Left ventricle myocardium inferior (tissue), 1 donor: ENCODE measurements at regions not wholly inside any gene's neighbourhood (a gene's known extent, or its start where the extent isn't known, plus 50 kb on each side); places are given as distances from the start of the nearest gene placed in this dataset.

ENCODE experiments used
- DNase-seq: peaks from one replicate; pipeline ENCODE4 v3.0.0-alpha.2; 2020
- H3K27ac ChIP-seq: fragments of 200-600 bp; replicated peaks from 2 replicates; pipeline ENCODE4 v1.8.0; 2021
- H3K27me3 ChIP-seq: fragments of 200-600 bp; 2 replicates; pipeline ENCODE4 v1.8.0; 2021; ENCODE audit warnings: low read depth
- H3K36me3 ChIP-seq: fragments of 200-600 bp; 2 replicates; pipeline ENCODE4 v1.8.0; 2021
- H3K4me1 ChIP-seq: fragments of 200-600 bp; 2 replicates; pipeline ENCODE4 v1.8.0; 2021
- H3K4me3 ChIP-seq: fragments of 200-600 bp; 2 replicates; pipeline ENCODE4 v1.8.0; 2021; ENCODE audit warnings: mild to moderate bottlenecking, moderate library complexity
- H3K9me3 ChIP-seq: fragments of 200-600 bp; replicated peaks from 2 replicates; pipeline ENCODE4 v1.8.0; 2021
- intact Hi-C: fragments of 100-400 bp; cut with micrococcal nuclease; formaldehyde crosslinking; loops from one replicate; pipeline ENCODE4 v1.11.0; 2022
- TF ChIP-seq, protein P1 (sequence below): fragments of 200-600 bp; IDR thresholded peaks from 2 replicates; pipeline ENCODE4 v1.8.0; 2021; ENCODE audit warnings: antibody characterized with exemption, mild to moderate bottlenecking, borderline replicate concordance
- donor health status: DM: no; HTN: yes; CAD: no; lungs with severe emphysema.

DNA sequence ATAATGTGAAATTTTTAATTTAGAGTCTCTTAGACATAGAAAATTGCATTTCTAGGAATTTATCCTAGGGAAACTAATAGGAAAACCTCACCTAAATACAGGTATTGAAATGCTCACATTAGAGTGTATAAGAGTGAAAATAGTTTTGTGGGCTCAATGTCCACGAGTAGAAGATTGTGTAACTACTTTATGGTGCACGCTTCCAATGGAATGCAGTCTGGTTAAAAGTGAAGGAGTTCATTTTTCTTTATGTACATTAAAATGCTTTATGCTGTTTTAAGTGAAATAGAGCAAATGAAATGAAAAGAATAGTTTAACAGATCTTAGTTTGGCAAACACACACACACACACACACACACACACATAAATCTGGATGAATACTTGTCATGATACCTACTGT lies 278.2 kb downstream of the USP25 start:
- Histone ChIP-seq H3K4me3 (no peak overlapping the region), H3K9me3 (peaks cover 18% of the 10 kb centered on the region), H3K4me1 (no peaks in the 10 kb centered on the region), H3K27me3 (no peaks in the 10 kb centered on the region), H3K27ac (no peak overlapping the region), H3K36me3 (no peaks in the 10 kb centered on the region)
- TF ChIP-seq, protein P1, sequence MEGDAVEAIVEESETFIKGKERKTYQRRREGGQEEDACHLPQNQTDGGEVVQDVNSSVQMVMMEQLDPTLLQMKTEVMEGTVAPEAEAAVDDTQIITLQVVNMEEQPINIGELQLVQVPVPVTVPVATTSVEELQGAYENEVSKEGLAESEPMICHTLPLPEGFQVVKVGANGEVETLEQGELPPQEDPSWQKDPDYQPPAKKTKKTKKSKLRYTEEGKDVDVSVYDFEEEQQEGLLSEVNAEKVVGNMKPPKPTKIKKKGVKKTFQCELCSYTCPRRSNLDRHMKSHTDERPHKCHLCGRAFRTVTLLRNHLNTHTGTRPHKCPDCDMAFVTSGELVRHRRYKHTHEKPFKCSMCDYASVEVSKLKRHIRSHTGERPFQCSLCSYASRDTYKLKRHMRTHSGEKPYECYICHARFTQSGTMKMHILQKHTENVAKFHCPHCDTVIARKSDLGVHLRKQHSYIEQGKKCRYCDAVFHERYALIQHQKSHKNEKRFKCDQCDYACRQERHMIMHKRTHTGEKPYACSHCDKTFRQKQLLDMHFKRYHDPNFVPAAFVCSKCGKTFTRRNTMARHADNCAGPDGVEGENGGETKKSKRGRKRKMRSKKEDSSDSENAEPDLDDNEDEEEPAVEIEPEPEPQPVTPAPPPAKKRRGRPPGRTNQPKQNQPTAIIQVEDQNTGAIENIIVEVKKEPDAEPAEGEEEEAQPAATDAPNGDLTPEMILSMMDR = no peak
- DNase-seq = no peak
- intact Hi-C loops = no loop called here

DNA sequence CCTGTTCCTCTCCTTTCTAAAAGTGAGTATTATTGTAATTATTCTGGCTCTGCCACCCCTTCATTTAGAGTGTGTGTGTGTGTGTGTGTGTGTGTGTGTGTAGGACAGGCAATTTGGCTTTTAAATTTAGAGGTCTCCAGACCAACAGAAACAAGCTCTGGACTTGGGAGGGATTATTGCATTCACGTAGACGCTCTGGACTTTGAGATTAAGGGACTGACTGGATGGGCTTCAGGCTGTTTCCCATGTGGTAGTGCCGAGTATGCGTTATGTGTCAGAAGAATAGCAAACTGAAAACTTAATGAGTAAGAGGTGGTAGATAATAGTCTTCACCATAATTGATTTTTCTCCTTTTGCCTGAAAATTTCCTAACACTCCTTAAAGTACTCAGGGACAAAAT lies 281.9 kb downstream of the USP25 start:
- Histone ChIP-seq H3K4me3 (no peak overlapping the region), H3K27me3 (no peaks in the 10 kb centered on the region), H3K9me3 (peaks cover 18% of the 10 kb centered on the region), H3K36me3 (no peaks in the 10 kb centered on the region), H3K27ac (no peak overlapping the region), H3K4me1 (no peaks in the 10 kb centered on the region)
- no peak for DNase-seq
- intact Hi-C loops = no loop called here
- TF ChIP-seq, protein P1 = no peak

DNA sequence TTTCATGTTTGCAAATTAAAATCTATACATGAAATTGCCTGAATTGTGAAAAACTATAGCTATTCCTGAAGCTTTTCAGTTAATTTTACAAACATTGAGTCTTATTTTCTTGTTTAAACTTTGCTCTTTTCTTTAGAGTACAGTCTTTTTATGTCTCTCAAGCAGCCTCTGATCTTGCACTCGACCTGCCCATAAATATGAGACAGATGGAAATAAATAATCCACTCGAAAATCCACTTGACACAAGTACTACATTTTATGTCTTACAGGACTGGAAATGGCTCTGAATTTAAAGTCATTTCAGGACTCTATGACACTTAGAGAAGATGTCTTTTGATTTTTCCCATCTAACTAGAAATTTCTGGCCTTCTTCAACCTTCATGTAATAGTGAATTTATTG lies 283.8 kb downstream of the USP25 start:
- DNase-seq = no peak
- no peaks in the 10 kb centered on the region for H3K27me3 ChIP-seq

DNA sequence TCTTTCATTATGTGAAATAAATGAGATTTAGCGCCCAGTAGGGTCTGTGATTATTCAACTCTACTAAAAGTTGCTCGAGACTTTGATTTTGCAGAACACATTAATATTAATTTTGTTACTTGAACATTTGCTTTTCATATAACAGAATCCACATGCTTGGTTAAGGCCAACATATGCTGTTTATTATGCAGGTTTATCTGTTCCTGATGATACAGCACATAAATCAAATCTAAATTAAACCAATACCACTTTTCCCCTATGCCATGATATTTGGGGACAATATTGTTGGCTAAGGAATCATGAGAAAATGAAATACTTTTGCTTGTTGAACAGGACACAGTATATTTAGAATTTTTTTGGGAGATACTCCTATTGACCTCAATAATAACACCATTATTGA lies 291.1 kb downstream of the USP25 start:
- no peaks in the 10 kb centered on the region for H3K4me1 ChIP-seq
- H3K27ac ChIP-seq = no peak overlapping the region
- H3K4me3 ChIP-seq = no peak overlapping the region
- no peaks in the 10 kb centered on the region for H3K9me3 ChIP-seq
- intact Hi-C loops = no loop called here
- H3K27me3 ChIP-seq = no peaks in the 10 kb centered on the region
- TF ChIP-seq, protein P1 = no peak
- no peaks in the 10 kb centered on the region for H3K36me3 ChIP-seq
- no peak for DNase-seq

More for the DNA sequence above, 283.8 kb downstream of the USP25 start:
- intact Hi-C loops = no loop called here
- H3K4me3 ChIP-seq = no peak overlapping the region
- H3K4me1 ChIP-seq = no peaks in the 10 kb centered on the region
- TF ChIP-seq, protein P1 = no peak
- no peaks in the 10 kb centered on the region for H3K36me3 ChIP-seq
- H3K27ac ChIP-seq = no peak overlapping the region
- peaks cover 18% of the 10 kb centered on the region for H3K9me3 ChIP-seq

GRCh38 chr21:16022116-16022515 lies 292.3 kb downstream of the USP25 start:
- H3K9me3 ChIP-seq = no peaks in the 10 kb centered on the region
- no peaks in the 10 kb centered on the region for H3K27me3 ChIP-seq
- no peaks in the 10 kb centered on the region for H3K36me3 ChIP-seq
- intact Hi-C loops = no loop called here
- no peak for DNase-seq
- no peak overlapping the region for H3K4me3 ChIP-seq
- TF ChIP-seq, protein P1 = no peak
- no peaks in the 10 kb centered on the region for H3K4me1 ChIP-seq
- H3K27ac ChIP-seq = no peak overlapping the region

DNA sequence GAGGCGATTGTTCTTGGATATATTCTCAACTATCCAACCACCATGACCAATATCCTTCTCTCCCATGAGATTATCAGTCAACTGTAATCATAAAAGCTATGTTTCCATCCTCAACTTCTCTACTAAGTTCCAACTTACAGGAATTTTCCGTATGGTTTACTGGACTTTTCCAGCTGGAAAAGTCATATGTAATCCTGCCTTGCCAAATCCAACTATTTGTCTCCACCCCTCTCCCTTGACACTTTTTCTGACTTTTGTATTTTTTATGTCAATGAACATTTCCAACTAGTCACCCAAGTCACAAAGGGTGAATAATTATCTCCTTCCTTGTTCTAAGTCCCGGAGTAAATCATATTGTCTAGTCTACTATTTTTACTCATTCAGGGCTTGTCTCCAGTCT lies 293.1 kb downstream of the USP25 start:
- intact Hi-C loops = no loop called here
- H3K27ac ChIP-seq = no peak overlapping the region
- H3K36me3 ChIP-seq = no peaks in the 10 kb centered on the region
- H3K4me3 ChIP-seq = no peak overlapping the region
- TF ChIP-seq, protein P1 = no peak
- H3K27me3 ChIP-seq = no peaks in the 10 kb centered on the region
- no peak for DNase-seq
- no peaks in the 10 kb centered on the region for H3K4me1 ChIP-seq
- no peaks in the 10 kb centered on the region for H3K9me3 ChIP-seq
